ENCODE measurements at regions not wholly inside any gene's neighbourhood (a gene's known extent, or its start where the extent isn't known, plus 50 kb on each side); places are given as distances from the start of the nearest gene placed in this dataset.

- no peak for TF ChIP-seq CTCF (IDR thresholded peaks at IDR 0.05)
- no peak for TF ChIP-seq EZH2 (IDR thresholded peaks at IDR 0.05; ENCODE audit: borderline replicate concordance, insufficient read depth, low read depth, low read length, poor library complexity, severe bottlenecking)
Measured at GRCh38 chr20:37630166-37630565, 63.7 kb upstream of the CTNNBL1 start.

Data from B cell (primary cell).